T-helper 1 cell (primary cell): ENCODE measurements at regions not wholly inside any gene's neighbourhood (a gene's known extent, or its start where the extent isn't known, plus 50 kb on each side); places are given as distances from the start of the nearest gene placed in this dataset.

Experiments
- DNase-seq, 5 donors: peaks; one replicate each; pipeline ENCODE4 v3.0.0-alpha.2; 2012 to 2020

DNA sequence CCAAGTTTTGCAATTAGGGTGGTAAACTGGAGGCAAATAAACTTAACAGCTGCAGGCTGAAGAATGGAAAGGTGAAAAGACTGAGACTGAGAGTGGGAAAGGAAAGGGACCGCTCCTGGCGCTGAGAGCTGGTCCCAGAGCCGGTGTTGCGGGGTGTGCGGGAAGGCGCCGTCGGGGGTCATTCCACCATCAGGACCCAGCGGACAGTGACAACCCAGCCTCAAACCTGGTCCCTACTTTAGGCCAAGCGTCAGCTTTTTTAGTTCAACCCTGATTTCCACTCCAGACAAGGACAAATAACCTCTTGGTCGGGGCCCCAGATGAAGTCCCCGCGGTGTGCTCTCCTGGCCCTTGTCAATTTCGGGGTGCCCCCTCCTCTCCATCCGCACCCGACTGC lies 145.8 kb upstream of the ETS2 start:
- DNase-seq, result no peak

DNA sequence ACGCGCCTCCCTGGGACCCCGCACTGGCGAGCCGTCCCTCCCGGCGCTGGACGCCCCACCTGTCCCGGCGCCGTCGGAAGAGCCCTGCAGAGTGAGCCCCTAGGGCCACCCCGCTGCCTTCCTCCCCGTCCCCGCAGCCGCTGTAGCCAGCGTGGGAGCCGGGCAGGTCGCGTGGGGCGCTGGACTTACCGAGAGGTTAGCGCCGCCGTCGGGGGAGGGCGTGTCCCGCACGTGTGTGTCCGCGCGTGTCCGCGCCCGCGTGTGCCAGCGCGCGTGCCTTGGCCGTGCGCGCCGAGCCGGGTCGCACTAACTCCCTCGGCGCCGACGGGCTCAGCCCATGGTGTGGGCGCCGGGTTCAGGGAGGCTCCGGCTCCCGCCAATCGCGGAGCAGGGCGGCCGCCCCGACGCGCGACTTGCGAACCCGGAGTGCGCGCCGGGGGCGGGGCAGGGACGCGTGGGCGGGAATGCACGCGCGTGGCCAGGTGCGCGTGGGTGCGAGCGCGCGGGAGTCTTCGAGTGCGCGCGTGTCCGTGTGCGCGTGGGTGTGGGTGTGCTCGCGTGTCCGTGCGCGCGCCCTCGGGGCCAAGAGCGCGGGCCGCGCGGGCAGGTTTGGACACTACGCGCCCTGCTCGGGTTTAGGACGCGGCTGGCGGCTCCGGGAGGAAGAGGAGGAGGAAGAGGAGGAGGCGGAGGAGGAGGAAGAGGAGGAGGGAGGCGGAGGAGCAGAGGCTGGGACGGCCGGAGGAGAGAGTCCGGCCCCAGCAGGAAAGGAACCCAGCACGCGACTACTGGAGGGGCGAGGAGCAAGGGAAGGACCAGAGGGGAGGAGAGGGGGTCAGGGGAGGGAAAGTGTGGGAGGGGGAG lies 145.2 kb upstream of the ETS2 start:
- DNase-seq, result no peak

DNA sequence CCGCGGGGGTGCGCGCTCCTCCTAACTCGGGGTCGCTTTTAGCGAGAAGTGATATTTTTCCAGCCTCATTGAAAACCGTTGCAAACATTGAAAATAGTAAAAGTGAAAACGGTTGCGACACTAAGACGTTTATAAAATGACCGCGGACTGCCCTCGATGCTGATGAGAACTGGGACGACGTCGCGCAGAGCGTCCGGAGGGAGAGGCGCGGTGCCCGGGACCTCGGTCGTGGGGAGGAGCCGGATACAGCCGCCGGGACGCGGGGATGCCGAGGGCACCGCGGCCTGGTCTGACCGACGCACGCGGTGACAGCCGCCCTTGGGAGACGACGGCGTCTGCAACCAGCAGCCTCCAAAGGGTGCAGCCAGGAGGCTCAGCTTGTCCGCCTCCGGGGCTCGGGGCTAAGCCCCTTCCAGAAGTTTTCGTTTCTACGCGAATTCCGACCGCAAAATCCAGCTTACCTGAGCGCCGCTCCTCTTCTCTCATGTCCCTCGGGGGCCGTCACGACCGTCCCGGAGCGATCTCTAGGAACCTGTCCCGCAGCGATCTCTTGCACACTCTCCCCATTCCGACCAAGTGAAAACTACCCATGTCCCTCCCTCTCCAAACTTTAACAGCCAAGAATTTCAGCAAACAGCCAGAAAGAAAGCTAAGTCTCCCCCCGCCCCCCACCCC lies 144.4 kb upstream of the ETS2 start:
- no peak for DNase-seq

DNA sequence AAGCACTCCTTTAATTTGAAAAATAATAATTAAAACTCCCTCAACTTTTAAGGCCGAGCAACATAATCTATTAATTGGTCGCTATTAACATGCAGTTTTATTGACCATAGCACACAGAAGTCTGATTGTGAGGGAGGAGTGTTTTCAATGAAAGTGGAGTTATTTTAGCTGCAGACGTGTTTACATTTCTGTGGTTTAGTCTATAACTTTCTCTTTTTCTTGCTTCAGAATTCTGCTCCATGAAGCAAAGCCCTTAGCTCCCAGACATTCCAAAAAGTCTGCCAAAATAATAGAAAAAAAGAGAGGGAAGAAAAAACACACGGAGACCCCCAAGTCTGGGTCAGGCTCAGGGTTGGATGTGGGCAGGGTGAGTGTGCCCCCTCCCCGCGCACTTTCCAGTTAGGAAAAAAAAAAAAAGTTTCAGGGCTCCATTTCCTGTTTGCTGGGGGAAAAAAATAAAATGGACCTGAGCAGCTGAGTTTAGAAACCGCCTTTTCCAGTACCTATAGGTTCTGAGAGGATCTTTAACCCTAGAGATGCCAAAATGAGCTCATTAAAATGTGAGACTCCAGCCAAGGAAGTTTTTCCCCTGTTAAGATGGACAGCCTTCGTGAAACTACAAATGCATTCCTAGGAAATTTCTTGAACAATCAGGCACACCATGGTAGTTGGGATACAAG lies 143.7 kb upstream of the ETS2 start:
- no peak for DNase-seq

DNA sequence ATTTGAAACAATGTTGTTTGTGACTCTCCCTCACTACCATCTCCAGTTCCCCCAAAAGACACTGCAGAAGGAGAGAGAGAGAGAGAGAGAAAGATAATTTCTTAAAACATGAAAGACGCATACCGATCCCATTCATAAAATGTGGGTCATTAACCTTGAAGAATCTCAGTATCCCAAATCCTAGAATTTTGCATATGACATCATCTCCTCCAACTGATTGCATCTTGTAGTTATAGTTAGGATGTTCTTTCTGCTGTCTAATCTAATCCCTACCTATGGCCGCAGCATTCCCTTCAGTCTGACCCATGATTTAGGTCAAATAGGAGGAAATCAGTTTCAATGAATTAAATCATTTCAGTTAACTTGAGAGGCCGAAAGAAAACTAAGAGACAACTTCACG lies 142.4 kb upstream of the ETS2 start:
- no peak for DNase-seq

DNA sequence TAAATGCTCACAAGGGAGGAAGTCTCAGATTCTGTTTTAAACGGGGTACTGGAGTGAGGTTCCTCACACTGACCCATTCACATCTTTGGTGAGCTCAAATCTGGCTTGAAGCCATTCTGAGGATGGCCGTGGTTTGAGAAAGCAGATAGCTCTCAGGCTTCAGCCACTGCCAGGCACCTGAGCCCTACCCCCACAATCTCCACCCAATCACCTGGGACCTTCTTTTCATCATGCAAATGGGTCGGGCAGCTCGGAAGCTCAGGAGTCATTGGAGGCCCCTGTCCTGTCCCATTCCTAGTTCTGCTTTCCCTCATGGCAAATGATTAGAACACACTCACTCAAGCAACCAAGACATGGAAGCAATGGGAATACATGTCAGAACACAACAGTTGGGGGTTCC lies 141.4 kb upstream of the ETS2 start:
- DNase-seq, result no peak

DNA sequence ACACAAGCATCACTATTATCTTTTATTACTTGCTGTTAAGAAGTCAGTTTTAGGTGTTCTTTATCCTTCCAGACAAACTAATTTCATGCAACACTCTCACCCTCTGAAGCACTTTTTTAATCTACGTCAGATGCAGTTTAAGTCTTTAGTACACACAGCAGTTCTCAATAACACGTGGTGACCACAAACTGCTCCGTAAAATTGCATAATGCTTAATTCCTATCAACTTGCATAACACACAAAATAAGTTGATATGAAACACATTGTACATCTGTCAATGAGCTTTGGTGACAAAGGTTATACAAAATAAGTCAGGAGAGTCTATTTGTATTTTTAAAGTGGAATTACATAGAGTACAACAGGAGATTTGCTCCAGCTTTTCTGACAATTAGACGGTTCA lies 140.9 kb upstream of the ETS2 start:
- DNase-seq, result no peak

DNA sequence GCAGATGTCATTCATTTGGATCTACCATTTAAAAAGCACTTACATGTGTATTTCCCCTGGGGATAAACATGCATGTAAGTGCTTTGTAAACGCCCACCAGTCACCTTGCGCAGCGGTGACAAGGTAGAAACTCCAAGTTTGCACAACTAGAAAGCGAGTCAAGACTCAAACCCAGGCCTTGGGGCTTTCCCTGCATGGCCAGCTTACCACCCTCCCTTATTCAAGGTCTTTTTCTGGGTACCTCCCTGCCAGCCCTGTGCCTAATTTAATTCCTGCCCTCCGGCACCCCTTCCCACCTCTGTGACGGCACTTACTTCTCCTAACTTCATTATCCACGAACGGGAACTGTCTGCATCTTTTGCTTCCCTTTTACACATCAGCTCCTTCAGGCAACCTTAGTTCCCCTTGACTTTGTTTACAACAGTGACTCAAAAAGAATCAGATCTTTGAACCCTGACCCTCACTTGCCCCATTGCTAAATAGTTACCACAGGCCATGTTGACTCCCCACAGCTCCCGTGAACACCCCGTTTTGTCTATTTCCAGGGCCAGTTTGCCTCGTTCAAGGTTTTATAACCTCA lies 138.3 kb upstream of the ETS2 start:
- no peak for DNase-seq

DNA sequence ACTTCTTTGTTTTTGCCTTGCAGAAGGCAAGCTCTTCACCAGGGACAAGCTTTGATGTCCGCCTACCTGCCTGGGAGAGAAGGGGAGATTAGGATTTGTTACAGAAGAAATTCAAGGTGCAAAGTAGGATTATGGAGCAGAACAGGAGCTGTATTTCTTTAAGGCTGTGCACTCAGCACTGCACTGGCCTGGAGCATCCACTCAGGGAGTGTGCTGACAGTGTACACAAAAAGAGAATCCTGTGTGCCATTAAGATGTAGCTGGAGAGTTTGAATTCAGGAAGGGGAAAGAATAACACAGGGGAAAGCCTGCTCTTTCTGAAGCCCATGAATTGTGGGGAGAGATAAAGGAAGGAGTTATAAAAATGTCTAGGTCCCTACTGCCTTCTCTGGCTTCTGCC lies 137.7 kb upstream of the ETS2 start:
- no peak for DNase-seq

DNA sequence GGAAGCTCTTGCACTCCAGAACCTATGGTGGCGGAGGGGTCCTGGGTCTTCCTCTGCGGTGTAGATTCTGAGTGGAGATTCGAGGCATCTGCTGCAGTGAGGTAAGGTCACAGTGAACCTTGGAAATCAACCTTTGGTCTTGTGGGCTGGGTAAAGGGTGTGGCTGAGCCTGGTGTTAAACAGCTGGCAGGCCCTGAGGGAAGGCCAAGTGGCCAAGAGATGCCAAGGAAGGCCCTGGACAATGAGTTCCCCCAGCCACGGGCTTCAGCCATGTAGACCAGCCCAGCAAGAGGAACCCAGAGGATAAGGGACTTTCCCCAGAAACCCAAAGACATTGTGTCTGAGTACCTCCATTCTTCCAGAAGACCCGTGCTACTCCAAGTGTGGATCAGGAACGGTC lies 137.2 kb upstream of the ETS2 start:
- no peak for DNase-seq

DNA sequence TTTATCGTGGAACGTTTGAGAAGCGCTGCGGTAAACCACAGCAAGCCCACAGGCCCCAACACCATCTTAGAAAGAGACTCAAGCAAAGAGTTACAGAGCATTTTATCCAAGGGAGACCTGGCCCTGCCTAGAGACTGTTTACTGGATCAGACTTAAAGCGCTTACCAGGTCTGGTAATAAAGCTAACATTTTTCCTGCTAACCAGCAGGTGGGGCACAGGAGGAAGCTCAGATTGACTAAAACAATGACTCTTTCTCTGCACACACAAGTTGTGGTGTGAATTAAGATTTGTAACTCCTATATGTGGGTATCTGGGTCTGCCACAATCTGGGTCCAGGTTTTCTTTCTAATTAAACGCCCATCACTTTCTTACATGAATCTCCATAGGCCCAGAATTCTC lies 136.5 kb upstream of the ETS2 start:
- no peak for DNase-seq

DNA sequence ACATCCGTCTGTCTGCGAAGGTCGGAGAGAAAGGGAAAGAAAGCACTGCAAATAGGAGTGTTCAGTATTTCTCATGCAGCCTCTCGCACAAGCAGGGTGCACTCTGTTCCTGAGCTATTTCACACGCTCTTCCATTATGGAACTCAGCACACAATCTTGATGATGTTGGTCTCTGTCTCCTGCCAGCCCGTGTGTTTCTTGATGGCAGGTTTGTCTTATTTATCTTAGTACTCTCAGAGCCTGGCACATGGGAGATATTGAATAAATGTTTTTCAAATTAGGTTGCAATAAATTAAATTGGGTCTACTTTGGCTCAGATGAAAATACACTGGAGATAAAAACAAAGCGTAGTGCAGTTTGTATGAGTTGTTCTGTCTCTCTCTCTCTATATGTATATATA lies 134.9 kb upstream of the ETS2 start:
- no peak for DNase-seq

DNA sequence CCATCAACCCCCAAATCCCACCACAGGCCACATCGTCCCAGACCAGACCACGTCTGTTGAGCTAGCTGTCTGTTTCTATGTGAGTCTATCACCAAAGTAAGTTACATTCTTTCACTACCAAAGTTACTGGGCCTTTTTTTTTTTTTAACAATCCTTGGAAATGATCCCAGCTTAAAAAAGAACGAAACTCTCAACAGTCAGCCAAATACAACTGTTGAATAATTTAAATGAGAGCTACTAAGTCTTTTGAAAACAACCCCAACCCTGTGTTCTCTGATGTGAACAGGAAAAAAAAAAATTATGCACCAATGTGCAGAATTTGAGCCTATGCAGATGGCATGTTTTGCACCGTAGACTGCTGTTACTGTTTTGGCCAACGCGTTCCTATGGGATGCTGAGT lies 134.0 kb upstream of the ETS2 start:
- DNase-seq, result no peak

DNA sequence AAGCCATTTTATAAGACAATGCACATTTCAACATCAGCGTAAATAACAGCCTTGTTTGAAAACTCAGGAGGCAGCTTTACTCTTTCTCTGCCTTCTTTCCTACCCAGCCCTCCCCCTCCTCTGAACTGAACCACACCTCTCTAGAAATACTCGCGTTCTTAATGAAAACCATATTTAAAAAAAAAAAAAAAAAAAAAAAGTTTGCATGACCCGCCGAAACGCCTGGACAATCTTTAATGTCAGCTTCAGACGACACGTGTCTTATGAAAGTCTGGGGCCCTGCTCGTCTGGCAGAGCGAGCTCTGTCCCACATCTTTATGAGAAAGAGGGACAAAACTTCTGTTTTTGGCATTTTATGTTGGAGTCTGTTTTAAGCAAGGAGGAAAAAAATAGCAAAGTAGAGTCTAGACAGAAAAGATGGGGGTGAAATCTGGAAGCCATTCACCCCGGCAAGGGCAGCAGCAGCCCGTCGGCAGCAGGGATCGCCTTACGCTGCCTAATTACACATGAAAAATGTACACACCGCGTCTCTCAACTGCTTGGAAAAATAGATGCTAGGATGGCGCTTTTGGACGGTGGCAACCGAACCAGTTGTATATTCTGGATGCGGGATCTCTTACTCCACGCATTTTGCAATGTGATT lies 130.4 kb upstream of the ETS2 start:
- no peak for DNase-seq

DNA sequence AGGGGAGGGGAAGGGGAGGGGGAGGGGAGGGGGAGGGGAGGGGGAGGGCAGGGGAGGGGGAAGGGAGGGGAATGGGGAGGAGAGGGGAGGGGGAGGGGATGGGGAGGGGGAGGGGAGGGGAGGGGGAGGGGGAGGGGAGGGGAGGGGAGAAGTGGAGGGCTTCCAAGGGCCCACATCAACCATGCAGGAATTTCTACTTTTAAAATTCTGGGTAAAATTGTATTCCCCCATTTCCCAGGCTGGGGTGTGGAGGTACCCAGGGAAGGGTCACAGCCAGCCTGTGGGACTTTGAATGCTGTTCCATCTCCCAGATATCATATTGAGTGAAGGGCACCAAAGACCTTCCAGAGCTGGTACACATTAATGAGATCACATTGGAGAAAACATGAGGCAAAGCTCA lies 126.9 kb upstream of the ETS2 start:
- DNase-seq, result no peak

DNA sequence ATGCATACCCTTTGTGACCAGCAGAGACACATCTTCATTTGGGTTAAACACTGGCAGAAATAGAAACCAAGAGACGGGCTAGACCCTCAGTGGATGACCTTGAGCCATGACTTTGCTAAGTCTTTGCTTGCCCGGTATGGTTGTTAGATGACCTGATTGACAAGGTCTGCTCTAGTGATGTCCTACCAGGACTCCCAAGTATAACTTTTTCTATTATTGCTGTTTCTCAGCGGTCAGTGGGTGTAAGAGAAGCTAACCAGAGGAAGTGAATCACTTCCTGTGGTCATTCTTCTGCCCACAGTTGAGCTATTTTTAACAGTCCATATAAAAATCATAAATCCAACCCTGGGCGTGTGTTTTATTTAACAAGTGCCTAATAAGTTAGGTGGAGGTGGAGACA lies 126.2 kb upstream of the ETS2 start:
- DNase-seq, result no peak

DNA sequence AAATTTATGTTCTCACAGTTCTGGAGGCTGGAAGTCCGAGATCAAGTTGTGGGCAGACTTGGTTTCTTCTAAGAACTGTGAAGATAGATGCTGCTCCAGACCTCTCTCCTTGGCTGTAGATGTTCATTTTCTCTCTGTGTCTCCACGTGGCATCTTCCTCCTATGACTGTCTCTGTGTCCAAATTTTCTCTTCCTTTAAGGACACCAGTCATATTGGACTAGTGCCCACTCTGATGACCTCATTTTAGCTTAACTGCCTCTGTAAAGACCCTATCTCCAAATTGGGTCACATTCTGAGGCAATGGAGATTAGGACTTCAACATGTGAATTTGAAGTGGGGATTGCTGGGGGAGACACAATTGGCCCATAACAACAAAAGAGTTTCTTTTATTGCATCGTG lies 125.3 kb upstream of the ETS2 start:
- no peak for DNase-seq

DNA sequence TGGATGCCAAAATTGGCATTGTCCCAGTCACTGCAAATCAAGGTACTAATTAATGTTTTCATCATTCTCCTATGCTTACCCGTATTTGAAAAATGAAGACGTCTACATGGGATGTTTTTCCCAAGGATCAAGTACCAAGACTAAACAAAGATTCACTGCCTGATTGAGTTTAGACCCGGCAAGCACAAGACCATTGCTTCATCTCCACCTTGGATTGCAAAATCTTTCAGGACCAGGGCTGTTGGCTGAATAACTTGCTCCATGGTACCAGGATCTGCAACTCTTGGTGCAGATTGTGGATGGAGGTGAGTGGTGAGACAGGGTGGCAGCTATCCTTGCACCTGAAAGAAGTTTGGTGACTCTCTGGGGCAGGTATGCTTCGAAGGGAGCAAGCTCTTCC lies 122.5 kb upstream of the ETS2 start:
- no peak for DNase-seq

DNA sequence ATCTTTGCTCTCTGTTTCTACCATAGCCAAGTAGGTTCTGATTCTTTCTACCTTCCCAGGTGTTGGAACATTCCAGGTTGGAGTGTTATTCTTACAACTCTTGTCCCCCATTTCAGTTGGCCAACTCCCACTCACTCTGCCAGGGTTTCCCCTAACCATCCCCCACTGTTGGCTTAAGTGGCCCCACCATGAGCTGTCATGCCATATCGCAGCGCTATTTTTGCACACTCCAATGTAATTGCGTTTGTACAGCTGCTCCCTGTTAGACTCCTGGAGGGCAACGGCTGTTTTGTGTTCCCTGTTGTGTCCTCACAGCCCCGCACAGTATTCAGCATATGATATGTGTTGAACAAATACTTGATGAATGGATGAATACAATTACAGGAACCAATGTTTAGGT lies 117.7 kb upstream of the ETS2 start:
- DNase-seq, result no peak

DNA sequence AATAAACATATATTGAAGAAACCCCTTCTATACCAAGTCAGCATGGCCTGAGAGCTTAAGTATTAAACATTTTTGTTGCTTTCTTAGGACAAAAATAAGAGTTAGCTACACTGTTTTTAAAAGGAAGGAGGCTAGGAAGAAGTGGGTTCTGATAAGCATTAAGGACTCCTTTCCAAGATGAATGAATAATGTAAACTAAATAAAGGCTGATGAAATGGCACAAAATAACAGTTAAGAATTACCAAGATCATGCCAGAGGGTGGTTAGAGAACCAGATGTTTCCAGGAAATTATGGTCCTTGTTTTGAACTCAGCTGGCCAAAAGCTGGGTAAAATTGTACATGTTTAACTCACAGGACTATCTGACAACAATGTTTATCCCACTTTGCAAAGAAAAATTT lies 114.1 kb upstream of the ETS2 start:
- no peak for DNase-seq

DNA sequence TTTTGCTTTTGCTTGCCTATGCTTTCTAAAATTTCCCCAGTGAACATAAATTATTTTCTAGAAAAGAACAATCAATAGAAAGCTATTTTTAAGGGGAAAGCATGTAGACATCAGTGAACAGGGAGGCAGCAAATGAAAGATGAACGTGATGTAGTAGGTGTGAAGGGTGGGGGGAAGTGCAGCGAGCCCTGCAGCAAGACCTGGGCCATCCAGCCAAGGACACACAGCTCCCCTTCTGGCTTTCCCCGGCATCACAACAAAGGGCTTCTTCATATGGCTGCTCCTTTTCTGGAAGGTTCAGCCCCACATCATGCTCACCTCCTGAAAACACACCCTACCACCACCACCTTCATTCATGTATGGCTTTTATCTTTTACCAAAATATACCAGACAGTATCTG lies 109.2 kb upstream of the ETS2 start:
- no peak for DNase-seq

DNA sequence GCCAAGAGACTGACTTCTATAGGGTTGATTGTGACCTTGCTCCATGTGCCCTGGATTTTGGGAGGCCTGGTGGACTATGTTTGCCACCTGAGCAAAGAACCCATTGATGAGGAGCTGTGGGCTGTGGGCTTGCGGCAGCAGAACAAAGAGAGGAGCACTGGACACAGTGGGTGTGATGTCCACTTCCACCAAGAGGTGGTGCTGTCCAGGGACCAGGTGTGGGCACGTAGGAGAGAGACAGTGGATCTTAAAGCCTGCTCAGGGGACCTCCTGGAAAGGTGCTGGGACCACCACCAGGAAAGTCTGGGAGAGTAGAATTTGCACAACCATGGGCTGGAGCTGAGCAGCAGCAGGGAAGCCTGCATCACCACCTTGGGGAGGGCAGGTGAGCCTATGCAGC lies 106.7 kb upstream of the ETS2 start:
- no peak for DNase-seq

DNA sequence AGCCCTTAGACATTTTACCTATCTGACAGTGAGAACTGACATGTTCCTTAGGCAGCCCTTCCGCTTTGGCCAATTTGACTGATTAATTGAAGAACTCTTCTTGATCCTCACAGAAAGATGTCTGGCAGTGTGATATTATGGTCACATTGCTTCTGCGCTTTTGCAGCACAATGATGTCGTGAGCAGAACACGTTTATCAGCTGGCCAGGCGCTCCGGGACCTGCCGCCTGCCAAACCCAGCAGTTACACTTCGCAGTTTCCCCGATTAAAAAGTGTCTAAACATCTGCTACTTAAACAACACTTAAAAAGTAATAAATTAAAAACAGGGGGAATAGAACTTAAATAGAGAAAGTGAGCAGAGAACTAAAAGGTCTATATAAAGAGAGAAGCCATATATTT lies 103.5 kb upstream of the ETS2 start:
- no peak for DNase-seq
